GM12865 (cell line): ENCODE measurements at regions not wholly inside any gene's neighbourhood (a gene's known extent, or its start where the extent isn't known, plus 50 kb on each side); places are given as distances from the start of the nearest gene placed in this dataset.

Experiments
- DNase-seq: peaks from one replicate; pipeline ENCODE4 v3.0.0; 2010; ENCODE audit warnings: low read depth
- H3K4me3 ChIP-seq: 2 replicates; pipeline ENCODE4 v1.5.1; 2011; ENCODE audit warnings: mild to moderate bottlenecking, low read depth, low read length, control low read depth
- CTCF ChIP-seq: IDR thresholded peaks from 2 replicates; pipeline ENCODE4 v1.5.1; 2011; ENCODE audit warnings: low read length, control low read depth, low read depth, inconsistent platforms; ENCODE audit not compliant: insufficient read depth; ENCODE audit errors: missing control alignments

GRCh38 chr6:48755315-48755714 lies 644.3 kb upstream of the PTCHD4 start:
- DNase-seq, result no peak
- TF ChIP-seq CTCF, result no peak
- no peak overlapping the region for H3K4me3 ChIP-seq

GRCh38 chr6:48754641-48755040 lies 643.6 kb upstream of the PTCHD4 start:
- no peak overlapping the region for H3K4me3 ChIP-seq
- no peak for TF ChIP-seq CTCF
- DNase-seq, result no peak

GRCh38 chr6:48750861-48751260 lies 639.9 kb upstream of the PTCHD4 start:
- H3K4me3 ChIP-seq, result no peak overlapping the region
- no peak for DNase-seq
- TF ChIP-seq CTCF, result no peak

- no peak for TF ChIP-seq CTCF
- no peak overlapping the region for H3K4me3 ChIP-seq
- DNase-seq, result no peak
Measured at GRCh38 chr6:48747471-48747870, 636.5 kb upstream of the PTCHD4 start.

- no peak overlapping the region for H3K4me3 ChIP-seq
- DNase-seq, result no peak
- no peak for TF ChIP-seq CTCF
Measured at GRCh38 chr6:48747040-48747439, 636.0 kb upstream of the PTCHD4 start.

- H3K4me3 ChIP-seq, result no peak overlapping the region
- no peak for DNase-seq
- TF ChIP-seq CTCF, result no peak
Measured at GRCh38 chr6:48744948-48745347, 634.0 kb upstream of the PTCHD4 start.

- no peak for DNase-seq
- no peak overlapping the region for H3K4me3 ChIP-seq
- TF ChIP-seq CTCF, result no peak
Measured at GRCh38 chr6:48743738-48744137, 632.7 kb upstream of the PTCHD4 start.
